Transverse colon (tissue), 4 donors: ENCODE measurements at regions not wholly inside any gene's neighbourhood (a gene's known extent, or its start where the extent isn't known, plus 50 kb on each side); places are given as distances from the start of the nearest gene placed in this dataset.

Source experiments
- POLR2AphosphoS5 ChIP-seq, 3 donors: sonication (generic); formaldehyde crosslinking; IDR thresholded peaks; one replicate each; pipeline ENCODE4 v1.6.1; 2016; ENCODE audit warnings: antibody characterized with exemption in 3 of 3
- TF ChIP-seq, protein P1 (sequence below), 5 experiments: fragments of 200-600 bp in 3 of 5; fragments of 450-650 bp in 2 of 5; sonication (generic) in 3 of 5; IDR thresholded peaks; 1 replicate in 2 of 5; 2 replicates in 3 of 5; pipeline ENCODE4 v1.5.1; 2016 to 2017; ENCODE audit warnings: antibody characterized with exemption in 5 of 5, inconsistent platforms in 3 of 5, mild to moderate bottlenecking in 2 of 5, moderate library complexity in 1 of 5

DNA sequence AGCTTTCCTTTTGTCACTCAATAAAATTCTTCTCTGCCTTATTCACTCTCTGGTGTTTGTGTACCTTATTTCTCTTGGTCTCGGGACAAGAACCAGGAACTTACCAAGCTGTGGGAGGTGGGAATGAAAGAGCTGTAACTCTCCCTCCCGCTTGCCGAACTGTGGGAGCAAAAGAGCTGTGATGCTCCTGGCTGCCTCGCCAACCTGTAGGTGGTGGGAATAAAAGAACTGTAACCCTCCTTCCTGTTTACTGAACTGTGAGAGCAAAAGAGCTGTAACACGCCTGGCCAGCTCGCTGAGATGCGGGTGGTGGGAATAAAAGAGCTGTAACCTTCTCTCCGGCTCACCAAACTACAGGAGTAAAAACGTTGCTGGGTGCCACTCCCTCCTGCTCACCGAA lies 314.1 kb upstream of the LRIG3 start:
- TF ChIP-seq, protein P1, sequence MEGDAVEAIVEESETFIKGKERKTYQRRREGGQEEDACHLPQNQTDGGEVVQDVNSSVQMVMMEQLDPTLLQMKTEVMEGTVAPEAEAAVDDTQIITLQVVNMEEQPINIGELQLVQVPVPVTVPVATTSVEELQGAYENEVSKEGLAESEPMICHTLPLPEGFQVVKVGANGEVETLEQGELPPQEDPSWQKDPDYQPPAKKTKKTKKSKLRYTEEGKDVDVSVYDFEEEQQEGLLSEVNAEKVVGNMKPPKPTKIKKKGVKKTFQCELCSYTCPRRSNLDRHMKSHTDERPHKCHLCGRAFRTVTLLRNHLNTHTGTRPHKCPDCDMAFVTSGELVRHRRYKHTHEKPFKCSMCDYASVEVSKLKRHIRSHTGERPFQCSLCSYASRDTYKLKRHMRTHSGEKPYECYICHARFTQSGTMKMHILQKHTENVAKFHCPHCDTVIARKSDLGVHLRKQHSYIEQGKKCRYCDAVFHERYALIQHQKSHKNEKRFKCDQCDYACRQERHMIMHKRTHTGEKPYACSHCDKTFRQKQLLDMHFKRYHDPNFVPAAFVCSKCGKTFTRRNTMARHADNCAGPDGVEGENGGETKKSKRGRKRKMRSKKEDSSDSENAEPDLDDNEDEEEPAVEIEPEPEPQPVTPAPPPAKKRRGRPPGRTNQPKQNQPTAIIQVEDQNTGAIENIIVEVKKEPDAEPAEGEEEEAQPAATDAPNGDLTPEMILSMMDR (IDR thresholded peaks at IDR 0.05), result no peak
- no peak for TF ChIP-seq POLR2AphosphoS5 (IDR thresholded peaks at IDR 0.05)
